HepG2 (cell line): ENCODE measurements at regions not wholly inside any gene's neighbourhood (a gene's known extent, or its start where the extent isn't known, plus 50 kb on each side); places are given as distances from the start of the nearest gene placed in this dataset.

Source experiments
- CBX2 ChIP-seq, 2 experiments: fragments of 200-600 bp in 1 of 2; sonication (generic); formaldehyde crosslinking in 1 of 2; IDR thresholded peaks; 2 replicates each; pipeline versions ENCODE4 v1.7.0 to v1.8.1; 2018 to 2022; ENCODE audit warnings: low read depth in 2 of 2, low read length in 1 of 2, mild to moderate bottlenecking in 1 of 2, missing genetic modification reagents in 1 of 2
- CTCF ChIP-seq: sonication (generic); formaldehyde crosslinking; IDR thresholded peaks from 2 replicates; pipeline ENCODE4 v1.5.0; 2020; ENCODE audit warnings: mild to moderate bottlenecking, missing genetic modification reagents, moderate library complexity
- JUN ChIP-seq: sonication (generic); formaldehyde crosslinking; IDR thresholded peaks from 2 replicates; pipeline ENCODE4 v1.4.0; 2020; ENCODE audit warnings: mild to moderate bottlenecking, missing genetic modification reagents
- KDM1A ChIP-seq: IDR thresholded peaks from 2 replicates; pipeline ENCODE4 v1.6.1; 2016; ENCODE audit warnings: missing compliant biosample characterization
- MIER3 ChIP-seq: IDR thresholded peaks from 2 replicates; pipeline ENCODE4 v1.6.1; 2016; ENCODE audit warnings: missing compliant biosample characterization, borderline replicate concordance
- NFRKB ChIP-seq: fragments of 450-650 bp; IDR thresholded peaks from 2 replicates; pipeline ENCODE4 v1.6.1; 2017
- XRCC5 ChIP-seq: fragments of 200-400 bp; formaldehyde crosslinking; optimal IDR thresholded peaks from 2 replicates; pipeline ENCODE3; 2017; ENCODE audit warnings: mild to moderate bottlenecking, low read length
- TF ChIP-seq, protein P1 (sequence below): sonication (generic); formaldehyde crosslinking; IDR thresholded peaks from 2 replicates; pipeline ENCODE4 v1.8.0; 2022; ENCODE audit warnings: mild to moderate bottlenecking, missing genetic modification reagents, moderate library complexity

DNA sequence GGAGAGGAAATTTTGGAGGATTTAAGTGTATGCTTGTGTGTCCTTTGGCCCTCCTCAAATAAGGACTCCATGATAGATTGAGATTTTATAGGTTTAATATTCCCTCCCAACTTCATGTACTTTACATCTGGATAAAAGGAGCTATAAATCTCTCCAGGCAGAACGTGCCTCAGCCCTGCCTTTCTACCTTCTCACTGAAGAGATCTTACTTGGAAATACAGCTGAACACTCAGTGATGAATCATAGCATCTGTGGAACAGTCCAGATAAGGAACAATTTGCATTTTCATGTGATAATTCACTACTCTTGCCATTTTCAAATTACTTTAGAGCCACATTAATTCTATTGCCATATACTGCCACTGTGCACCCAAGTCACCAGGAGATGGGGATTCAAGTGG is 364.6 kb upstream of the PODXL start:
- no peak for TF ChIP-seq MIER3 (CRISPR knock-in tag)
- no peak for TF ChIP-seq JUN
- no peak for TF ChIP-seq CBX2 (IDR thresholded peaks at IDR 0.05; ENCODE audit: low read depth, low read length)
- no peak for TF ChIP-seq CBX2 (CRISPR knock-in tag; IDR thresholded peaks at IDR 0.05; ENCODE audit: low read depth)
- TF ChIP-seq KDM1A: no peak
- TF ChIP-seq NFRKB: no peak
- TF ChIP-seq XRCC5: no peak
- TF ChIP-seq CTCF (CRISPR knock-in tag): no peak
- TF ChIP-seq, protein P1, sequence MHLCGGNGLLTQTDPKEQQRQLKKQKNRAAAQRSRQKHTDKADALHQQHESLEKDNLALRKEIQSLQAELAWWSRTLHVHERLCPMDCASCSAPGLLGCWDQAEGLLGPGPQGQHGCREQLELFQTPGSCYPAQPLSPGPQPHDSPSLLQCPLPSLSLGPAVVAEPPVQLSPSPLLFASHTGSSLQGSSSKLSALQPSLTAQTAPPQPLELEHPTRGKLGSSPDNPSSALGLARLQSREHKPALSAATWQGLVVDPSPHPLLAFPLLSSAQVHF (CRISPR knock-in tag): no peak
